ENCODE measurements at regions not wholly inside any gene's neighbourhood (a gene's known extent, or its start where the extent isn't known, plus 50 kb on each side); places are given as distances from the start of the nearest gene placed in this dataset.

DNA sequence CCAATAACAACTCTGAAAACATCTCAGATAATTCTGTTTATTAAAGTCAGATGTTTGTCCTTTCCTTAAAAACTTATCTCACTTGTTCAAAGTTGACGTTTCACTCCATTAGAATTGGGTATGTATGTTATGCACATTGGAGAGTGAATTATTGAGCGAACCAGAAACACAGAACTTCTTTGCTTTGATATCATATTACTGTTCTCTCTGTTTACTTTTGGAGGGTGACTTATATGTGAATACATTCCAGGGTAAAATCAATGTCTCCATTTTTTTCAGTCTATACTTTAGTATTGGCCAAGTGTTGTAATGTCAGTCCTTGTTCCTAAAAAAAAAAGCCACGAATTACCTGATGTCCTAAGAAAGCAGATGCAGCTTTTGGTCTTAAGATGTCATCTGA is 307.4 kb downstream of the CSNK1G3 start:
- no peaks in the 10 kb centered on the region for H3K79me2 ChIP-seq (ENCODE audit: insufficient read depth, low read length)

DNA sequence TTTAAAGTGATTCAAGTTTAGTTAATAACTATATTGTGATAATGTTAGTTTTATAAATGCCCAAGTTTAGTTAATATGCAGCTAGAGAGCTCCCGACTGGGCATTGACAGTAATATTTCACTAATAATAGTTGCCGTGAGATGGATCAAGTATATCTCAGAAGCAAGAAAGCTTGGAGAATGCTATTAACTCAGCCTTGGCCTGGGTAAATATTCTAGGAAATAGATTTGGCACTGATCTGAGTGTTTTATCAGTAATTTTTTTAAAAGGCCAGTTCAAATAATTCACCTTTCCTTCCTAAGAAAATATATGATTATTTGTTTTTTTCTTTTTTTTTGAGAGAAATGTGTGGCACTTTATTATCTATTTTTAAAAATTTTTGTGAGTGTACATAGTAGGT is 305.3 kb downstream of the CSNK1G3 start:
- DNase-seq (ENCODE audit: low spot score) (no peak), ATAC-seq (no peak), FAIRE-seq (no peak)
- WGBS (ENCODE audit: low lambda C conversion rate), result 88% methylated on average over 2 of the region's 2 CpGs
- no peaks in the 10 kb centered on the region for H4K20me1 ChIP-seq (ENCODE audit: insufficient read depth, low read length)
- H3K79me2 ChIP-seq (ENCODE audit: insufficient read depth, low read length), result no peaks in the 10 kb centered on the region
- BruUV-seq (replicated peaks), result no TSS peak
- no peak overlapping the region for H3K9ac ChIP-seq (ENCODE audit: insufficient read depth, low read depth, low read length)
- H2AFZ ChIP-seq (ENCODE audit: low read length), result no peak overlapping the region
- ChIA-PET POLR2A (no interaction called here), CTCF (ENCODE audit: low intra/inter-chr PET ratio, low total read pairs) (no interaction called here)
- intact Hi-C loops (cut with micrococcal nuclease; ENCODE audit: unreplicated experiment) (no loop called here), in situ Hi-C loops (cut with HindIII; ENCODE audit: extremely low pct_ligation_motif_present, low pct_unique_long_range_greater_than_20kb) (no loop called here)
- H3K27me3 ChIP-seq (ENCODE audit: control insufficient read depth in 1 of 2, insufficient read depth in 2 of 2, low read length in 2 of 2), result no peaks in the 10 kb centered on the region
- H3K4me2 ChIP-seq (ENCODE audit: low read depth, low read length), result no peak overlapping the region
- no peaks in the 10 kb centered on the region for H3K4me1 ChIP-seq (ENCODE audit: insufficient read depth, low read length)
- H3K9me3 ChIP-seq (ENCODE audit: low read length), result peaks cover 26% of the 10 kb centered on the region; the same call in 1 of the 2 replicates
- no peaks in the 10 kb centered on the region for H3K36me3 ChIP-seq (replicated peaks in 1 of 2; ENCODE audit: control insufficient read depth in 1 of 2, insufficient read depth in 2 of 2, low read length in 2 of 2)
- no peak overlapping the region for H3K27ac ChIP-seq (ENCODE audit: extremely low read length, insufficient read depth, low read length)
- H3K4me3 ChIP-seq (replicated peaks in 1 of 3; ENCODE audit: insufficient read depth in 1 of 3, low read depth in 2 of 3, low read length in 3 of 3), result no peak overlapping the region
- TF ChIP-seq MED13 (CRISPR knock-in tag; IDR thresholded peaks at IDR 0.05) (no peak), ZNF143 (CRISPR knock-in tag; IDR thresholded peaks at IDR 0.05) (no peak), IRX3 (CRISPR knock-in tag; IDR thresholded peaks at IDR 0.05; ENCODE audit: borderline replicate concordance, low read depth) (no peak), MATR3 (CRISPR knock-in tag; IDR thresholded peaks at IDR 0.05) (no peak), ZNF17 (CRISPR knock-in tag; IDR thresholded peaks at IDR 0.05) (no peak)
- TF ChIP-seq, protein P1, sequence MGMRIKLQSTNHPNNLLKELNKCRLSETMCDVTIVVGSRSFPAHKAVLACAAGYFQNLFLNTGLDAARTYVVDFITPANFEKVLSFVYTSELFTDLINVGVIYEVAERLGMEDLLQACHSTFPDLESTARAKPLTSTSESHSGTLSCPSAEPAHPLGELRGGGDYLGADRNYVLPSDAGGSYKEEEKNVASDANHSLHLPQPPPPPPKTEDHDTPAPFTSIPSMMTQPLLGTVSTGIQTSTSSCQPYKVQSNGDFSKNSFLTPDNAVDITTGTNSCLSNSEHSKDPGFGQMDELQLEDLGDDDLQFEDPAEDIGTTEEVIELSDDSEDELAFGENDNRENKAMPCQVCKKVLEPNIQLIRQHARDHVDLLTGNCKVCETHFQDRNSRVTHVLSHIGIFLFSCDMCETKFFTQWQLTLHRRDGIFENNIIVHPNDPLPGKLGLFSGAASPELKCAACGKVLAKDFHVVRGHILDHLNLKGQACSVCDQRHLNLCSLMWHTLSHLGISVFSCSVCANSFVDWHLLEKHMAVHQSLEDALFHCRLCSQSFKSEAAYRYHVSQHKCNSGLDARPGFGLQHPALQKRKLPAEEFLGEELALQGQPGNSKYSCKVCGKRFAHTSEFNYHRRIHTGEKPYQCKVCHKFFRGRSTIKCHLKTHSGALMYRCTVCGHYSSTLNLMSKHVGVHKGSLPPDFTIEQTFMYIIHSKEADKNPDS (CRISPR knock-in tag; IDR thresholded peaks at IDR 0.05), result no peak

More for the DNA sequence above, 307.4 kb downstream of the CSNK1G3 start:
- WGBS (ENCODE audit: low lambda C conversion rate), result 0% methylated on average over 3 of the region's 3 CpGs
- TF ChIP-seq SP4 (CRISPR knock-in tag; IDR thresholded peaks at IDR 0.05) (no peak), ZNF768 (CRISPR knock-in tag; IDR thresholded peaks at IDR 0.05) (no peak)
- TF ChIP-seq, protein P2, sequence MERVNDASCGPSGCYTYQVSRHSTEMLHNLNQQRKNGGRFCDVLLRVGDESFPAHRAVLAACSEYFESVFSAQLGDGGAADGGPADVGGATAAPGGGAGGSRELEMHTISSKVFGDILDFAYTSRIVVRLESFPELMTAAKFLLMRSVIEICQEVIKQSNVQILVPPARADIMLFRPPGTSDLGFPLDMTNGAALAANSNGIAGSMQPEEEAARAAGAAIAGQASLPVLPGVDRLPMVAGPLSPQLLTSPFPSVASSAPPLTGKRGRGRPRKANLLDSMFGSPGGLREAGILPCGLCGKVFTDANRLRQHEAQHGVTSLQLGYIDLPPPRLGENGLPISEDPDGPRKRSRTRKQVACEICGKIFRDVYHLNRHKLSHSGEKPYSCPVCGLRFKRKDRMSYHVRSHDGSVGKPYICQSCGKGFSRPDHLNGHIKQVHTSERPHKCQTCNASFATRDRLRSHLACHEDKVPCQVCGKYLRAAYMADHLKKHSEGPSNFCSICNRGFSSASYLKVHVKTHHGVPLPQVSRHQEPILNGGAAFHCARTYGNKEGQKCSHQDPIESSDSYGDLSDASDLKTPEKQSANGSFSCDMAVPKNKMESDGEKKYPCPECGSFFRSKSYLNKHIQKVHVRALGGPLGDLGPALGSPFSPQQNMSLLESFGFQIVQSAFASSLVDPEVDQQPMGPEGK (CRISPR knock-in tag; IDR thresholded peaks at IDR 0.05), result no peak
- in situ Hi-C loops (cut with HindIII; ENCODE audit: extremely low pct_ligation_motif_present, low pct_unique_long_range_greater_than_20kb) (no loop called here), intact Hi-C loops (cut with micrococcal nuclease; ENCODE audit: unreplicated experiment) (no loop called here)
- BruUV-seq (replicated peaks), result no TSS peak
- Histone ChIP-seq H2AFZ (ENCODE audit: low read length) (no peak overlapping the region), H3K9ac (ENCODE audit: insufficient read depth, low read depth, low read length) (no peak overlapping the region), H3K27me3 (ENCODE audit: control insufficient read depth in 1 of 2, insufficient read depth in 2 of 2, low read length in 2 of 2) (no peaks in the 10 kb centered on the region; a peak in 1 of 5 replicates), H4K20me1 (ENCODE audit: insufficient read depth, low read length) (no peaks in the 10 kb centered on the region), H3K27ac (ENCODE audit: extremely low read length, insufficient read depth, low read length) (no peak overlapping the region), H3K4me2 (ENCODE audit: low read depth, low read length) (no peak overlapping the region), H3K4me3 (replicated peaks in 1 of 3; ENCODE audit: insufficient read depth in 1 of 3, low read depth in 2 of 3, low read length in 3 of 3) (no peak overlapping the region), H3K4me1 (ENCODE audit: insufficient read depth, low read length) (no peaks in the 10 kb centered on the region), H3K9me3 (ENCODE audit: low read length) (peaks cover 43% of the 10 kb centered on the region), H3K36me3 (replicated peaks in 1 of 2; ENCODE audit: control insufficient read depth in 1 of 2, insufficient read depth in 2 of 2, low read length in 2 of 2) (no peaks in the 10 kb centered on the region)
- ChIA-PET POLR2A (no interaction called here), CTCF (ENCODE audit: low intra/inter-chr PET ratio, low total read pairs) (no interaction called here)
- ATAC-seq (no peak), DNase-seq (ENCODE audit: low spot score) (no peak), FAIRE-seq (no peak)
